ENCODE measurements at regions not wholly inside any gene's neighbourhood (a gene's known extent, or its start where the extent isn't known, plus 50 kb on each side); places are given as distances from the start of the nearest gene placed in this dataset.

DNA sequence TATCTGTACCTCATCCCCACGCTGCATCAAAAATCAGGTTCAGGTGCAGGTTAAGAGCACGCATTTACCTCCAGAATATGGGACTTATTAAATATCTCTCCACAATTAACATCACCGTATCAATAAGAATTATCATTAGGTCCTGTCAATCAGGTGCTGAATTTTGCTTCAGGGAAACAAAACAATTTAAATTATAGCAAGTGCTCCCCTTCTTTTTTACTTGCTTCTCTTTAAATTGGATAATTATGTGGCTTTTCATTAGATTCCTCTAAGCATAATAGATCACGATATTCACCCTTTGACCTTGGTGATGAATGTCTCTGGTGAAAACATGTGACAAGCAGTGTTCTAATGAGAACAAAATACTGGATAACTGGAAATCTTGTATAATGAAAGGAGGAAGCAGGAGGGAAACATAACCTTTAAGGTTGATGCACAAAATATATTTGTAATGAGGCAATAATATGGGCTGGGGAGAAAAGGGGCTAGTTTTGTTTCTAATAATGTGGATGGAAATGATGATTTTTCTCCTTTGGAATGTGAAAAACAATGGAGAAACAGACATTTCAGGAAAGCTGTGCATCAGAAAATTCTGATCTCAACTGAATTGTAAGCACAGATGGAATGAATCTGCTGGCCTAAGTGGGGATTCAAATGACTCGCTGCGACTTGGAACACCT, 166.9 kb downstream of the SNX10 start:
- DNase-seq (ENCODE audit: low read depth): no peak

GRCh38 chr7:26459540-26460193, 168.0 kb downstream of the SNX10 start:
- no peak for DNase-seq (ENCODE audit: low read depth)

DNA sequence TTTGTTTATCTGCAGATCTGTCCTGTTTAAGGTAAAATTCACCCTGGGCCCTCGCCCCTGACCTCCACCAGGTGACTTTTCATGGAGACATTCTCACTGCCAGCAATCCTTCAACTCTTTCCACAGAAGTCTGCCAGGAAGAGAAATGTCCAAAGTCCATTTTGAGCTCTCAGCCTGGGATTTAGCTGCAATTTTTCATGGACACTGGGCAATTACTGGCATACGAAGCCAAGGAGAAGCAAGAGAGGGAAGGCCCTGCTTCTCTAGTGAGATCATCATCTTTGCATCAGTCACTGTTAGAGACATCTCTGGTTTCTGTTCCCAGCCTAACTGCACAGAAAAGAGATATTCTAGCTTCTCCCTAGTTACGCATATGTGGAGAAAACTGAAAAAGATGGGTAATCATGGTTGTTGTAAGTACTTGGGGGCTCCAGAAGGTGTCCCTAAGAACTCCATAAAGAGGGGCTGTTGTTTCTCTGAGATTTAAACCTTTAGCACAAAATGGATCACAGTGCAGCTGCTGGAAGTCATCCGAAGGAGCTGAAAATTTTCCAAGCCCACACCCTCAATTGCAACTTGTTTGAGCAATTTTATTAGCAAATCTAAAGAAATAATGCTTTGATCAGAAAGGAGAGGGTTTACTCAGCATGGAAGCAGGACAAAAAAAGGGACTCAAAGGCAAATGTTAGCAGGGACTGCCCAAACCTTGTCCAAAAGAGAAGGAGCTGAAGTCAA, 168.9 kb downstream of the SNX10 start:
- no peak for DNase-seq (ENCODE audit: low read depth)

GRCh38 chr7:26461518-26461917, 169.9 kb downstream of the SNX10 start:
- DNase-seq (ENCODE audit: low read depth): no peak

- DNase-seq (ENCODE audit: low read depth): no peak
Observed at GRCh38 chr7:26466007-26466406, 174.3 kb downstream of the SNX10 start.

GRCh38 chr7:26467104-26467503, 175.4 kb downstream of the SNX10 start:
- no peak for DNase-seq (ENCODE audit: low read depth)

DNA sequence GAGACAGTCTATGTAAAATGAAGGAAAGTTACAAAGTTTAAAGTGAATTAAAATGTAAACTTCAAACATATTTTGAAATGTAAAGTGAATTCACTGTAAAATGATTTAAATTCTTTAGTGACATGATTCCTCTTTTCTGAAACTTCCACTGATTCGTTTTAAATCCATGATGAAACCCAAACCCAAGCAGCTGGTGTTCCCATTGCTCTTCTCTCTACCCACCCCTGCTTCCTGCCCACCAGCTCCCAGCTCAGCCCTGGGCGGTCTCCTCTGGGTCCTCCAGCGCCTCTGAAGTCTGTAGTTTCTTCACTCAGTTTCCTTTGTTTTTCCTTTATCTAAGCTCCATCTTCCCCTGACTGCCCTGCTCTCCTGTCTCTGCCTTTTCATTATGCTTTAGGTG, 175.9 kb downstream of the SNX10 start:
- DNase-seq (ENCODE audit: low read depth): no peak

- no peak for DNase-seq (ENCODE audit: low read depth)
Observed at GRCh38 chr7:26468625-26469024, 177.0 kb downstream of the SNX10 start.

GRCh38 chr7:26469188-26469587, 177.5 kb downstream of the SNX10 start:
- no peak for DNase-seq (ENCODE audit: low read depth)

DNA sequence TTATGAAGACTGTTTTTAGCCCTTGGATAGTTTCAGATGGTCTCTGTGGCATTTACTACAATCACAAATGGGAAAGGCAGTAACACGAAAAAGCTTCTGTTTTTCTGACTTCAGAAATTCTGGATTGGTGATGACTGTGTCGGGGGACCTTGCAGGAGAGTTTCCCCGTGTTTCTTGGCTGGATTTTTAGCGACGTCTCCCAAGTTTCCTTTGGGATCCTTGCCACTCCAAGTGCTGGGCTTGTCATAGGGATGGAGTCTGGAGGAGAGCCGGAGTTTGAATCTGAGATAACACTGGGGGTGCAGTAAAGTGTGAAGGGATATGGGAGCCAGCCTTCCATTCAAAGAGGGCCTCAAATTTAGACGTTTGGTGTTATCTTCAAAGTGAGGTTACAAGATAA, 179.0 kb downstream of the SNX10 start:
- no peak for DNase-seq (ENCODE audit: low read depth)

DNA sequence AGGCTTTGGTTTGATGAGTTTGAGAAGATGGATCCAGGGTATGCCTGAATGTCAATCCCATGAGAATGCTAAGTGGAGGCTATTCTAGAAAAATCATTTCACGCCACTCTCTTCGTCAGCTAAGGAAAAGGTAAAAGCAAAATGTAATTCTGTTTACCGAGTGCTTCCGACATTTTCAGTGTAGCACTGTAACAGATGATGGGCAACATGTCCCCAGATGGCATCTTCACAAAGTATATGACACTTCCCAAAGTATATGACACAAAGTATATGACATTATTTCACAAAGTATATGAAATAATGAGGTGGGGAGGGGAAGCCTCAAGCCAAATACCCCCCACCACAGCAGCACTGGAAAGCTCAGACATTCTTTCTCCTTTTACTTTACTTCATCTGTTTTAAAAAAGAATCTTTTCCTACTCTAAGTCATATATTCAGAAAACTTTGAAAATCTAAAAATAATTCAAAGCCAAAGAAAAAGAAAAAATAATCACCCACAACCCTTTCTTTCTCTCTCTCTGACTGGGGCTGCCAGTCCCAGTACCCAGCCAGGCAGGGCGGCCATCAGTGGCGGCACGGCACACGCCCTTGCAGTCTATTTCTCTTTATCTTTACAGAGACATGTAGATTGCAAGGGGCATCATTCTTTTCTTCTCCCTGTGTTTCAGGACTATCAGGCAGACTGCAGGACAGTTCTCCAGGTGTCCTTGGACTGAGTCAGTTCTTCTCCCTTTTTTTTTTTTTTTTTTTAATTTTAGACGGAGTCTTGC, 179.8 kb downstream of the SNX10 start:
- DNase-seq (ENCODE audit: low read depth): no peak

- DNase-seq (ENCODE audit: low read depth): no peak
Observed at GRCh38 chr7:26472971-26473370, 181.3 kb downstream of the SNX10 start.

DNA sequence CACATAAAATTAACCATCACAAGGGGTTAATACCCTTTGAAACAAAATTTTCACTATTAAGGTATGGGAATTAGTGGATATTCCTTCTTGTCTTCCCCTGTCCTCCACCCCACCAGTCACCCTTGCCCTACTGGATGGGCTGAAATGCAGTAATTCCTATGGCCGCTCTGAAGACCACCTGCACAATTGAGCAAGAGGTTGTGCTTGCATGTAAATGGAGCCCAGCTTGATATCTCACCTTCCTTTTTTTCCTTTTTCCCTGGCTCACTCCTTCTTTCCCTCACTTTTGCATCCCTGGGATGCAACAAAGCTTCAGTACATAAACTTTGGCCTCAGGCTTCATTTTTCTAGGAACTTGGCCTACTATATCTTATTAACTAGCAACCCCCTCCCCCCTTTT, 184.6 kb downstream of the SNX10 start:
- no peak for DNase-seq (ENCODE audit: low read depth)

- no peak for DNase-seq (ENCODE audit: low read depth)
Observed at GRCh38 chr7:26477381-26477990, 185.8 kb downstream of the SNX10 start.

- DNase-seq (ENCODE audit: low read depth): no peak
Observed at GRCh38 chr7:26478550-26478949, 186.9 kb downstream of the SNX10 start.

- no peak for DNase-seq (ENCODE audit: low read depth)
Observed at GRCh38 chr7:26479581-26479980, 187.9 kb downstream of the SNX10 start.

GRCh38 chr7:26480156-26480555, 188.5 kb downstream of the SNX10 start:
- DNase-seq (ENCODE audit: low read depth): no peak

DNA sequence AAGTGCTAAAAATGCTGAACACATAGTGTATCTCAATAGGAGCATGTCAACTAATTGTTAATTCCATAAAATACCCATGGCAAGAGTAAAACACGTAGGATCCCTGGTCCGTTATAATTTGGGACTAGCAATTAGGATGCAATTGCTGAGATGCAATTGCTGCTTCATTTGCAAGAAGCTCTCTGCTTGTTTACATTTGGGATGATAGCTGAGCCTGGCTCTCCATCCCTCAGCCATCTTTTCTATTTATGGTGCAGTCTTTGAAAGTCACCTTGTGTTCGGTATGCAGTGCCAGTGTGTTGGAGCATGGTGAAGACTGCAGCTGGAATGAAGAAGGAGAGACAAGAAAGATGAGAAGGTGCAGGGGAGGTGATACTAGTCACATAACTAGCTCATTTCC, 191.3 kb downstream of the SNX10 start:
- no peak for DNase-seq (ENCODE audit: low read depth)

GRCh38 chr7:26483843-26484242, 192.2 kb downstream of the SNX10 start:
- DNase-seq (ENCODE audit: low read depth): no peak

- no peak for DNase-seq (ENCODE audit: low read depth)
Observed at GRCh38 chr7:26485367-26485934, 193.8 kb downstream of the SNX10 start.

DNA sequence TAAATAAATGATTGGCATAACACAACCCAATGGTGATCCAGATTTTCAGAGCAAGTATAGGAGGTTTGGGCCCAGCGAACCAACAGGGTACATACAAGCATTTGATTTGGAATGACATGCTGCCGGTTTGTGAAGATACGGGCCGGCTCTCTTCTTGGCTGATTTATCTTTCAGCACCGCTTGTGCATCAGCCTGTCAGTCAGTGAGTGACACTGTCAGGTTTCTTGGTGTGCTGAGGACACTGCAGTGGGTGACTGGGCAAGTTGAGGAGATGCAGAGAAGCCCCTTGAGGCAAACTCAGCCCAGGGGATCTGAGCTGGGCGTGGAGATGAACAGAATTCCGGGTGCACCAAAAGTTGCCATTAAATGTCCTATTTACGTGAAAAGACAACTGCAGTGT, 194.5 kb downstream of the SNX10 start:
- DNase-seq (ENCODE audit: low read depth): no peak
